ENCODE measurements at regions not wholly inside any gene's neighbourhood (a gene's known extent, or its start where the extent isn't known, plus 50 kb on each side); places are given as distances from the start of the nearest gene placed in this dataset.

DNA sequence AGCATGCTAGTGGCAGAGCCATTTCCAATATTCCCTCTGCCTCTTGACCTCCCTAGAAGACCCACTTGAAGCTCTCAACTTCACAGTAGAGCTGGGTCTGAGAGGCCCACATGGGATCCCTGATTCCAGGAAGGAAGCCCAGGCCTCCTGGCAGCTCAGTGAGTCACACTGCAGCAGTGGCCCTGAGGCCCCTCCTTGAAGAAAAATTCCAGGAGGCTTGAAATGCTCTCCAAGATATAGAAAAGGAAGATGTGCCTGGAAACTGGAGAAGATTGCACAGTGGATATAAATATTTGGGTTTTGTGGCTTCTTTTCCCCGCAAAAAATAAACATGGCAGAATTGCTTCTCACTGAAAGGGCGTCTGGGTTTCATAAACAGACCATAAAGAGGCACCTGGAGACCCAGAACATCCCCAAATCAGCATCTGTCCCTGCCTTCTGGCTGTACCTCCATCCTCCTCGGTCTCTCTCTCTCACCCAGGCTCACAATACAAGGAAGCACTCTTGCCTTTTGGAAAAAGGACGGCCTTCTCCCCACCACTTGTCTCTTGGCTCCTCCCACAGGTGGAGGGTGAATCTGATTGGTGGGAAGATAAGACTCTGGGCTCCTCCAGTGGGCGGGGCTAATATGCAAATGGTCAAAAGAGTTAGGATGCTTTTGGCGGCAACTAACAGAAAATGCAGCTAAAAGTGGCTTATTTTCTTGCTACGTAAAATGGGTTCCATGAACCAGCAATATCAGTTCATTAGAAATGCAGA is 200.0 kb upstream of the SULF2 start:
- TF ChIP-seq, protein P1, sequence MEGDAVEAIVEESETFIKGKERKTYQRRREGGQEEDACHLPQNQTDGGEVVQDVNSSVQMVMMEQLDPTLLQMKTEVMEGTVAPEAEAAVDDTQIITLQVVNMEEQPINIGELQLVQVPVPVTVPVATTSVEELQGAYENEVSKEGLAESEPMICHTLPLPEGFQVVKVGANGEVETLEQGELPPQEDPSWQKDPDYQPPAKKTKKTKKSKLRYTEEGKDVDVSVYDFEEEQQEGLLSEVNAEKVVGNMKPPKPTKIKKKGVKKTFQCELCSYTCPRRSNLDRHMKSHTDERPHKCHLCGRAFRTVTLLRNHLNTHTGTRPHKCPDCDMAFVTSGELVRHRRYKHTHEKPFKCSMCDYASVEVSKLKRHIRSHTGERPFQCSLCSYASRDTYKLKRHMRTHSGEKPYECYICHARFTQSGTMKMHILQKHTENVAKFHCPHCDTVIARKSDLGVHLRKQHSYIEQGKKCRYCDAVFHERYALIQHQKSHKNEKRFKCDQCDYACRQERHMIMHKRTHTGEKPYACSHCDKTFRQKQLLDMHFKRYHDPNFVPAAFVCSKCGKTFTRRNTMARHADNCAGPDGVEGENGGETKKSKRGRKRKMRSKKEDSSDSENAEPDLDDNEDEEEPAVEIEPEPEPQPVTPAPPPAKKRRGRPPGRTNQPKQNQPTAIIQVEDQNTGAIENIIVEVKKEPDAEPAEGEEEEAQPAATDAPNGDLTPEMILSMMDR (IDR thresholded peaks at IDR 0.05; ENCODE audit: borderline replicate concordance, extremely low read depth, low read length, poor library complexity, severe bottlenecking): no peak
- TF ChIP-seq EZH2 (IDR thresholded peaks at IDR 0.05; ENCODE audit: borderline replicate concordance, low read depth, low read length, severe bottlenecking): no peak
